Liver (tissue), 3 donors: ENCODE measurements at regions not wholly inside any gene's neighbourhood (a gene's known extent, or its start where the extent isn't known, plus 50 kb on each side); places are given as distances from the start of the nearest gene placed in this dataset.

Experiments used
- CTCF ChIP-seq: fragments of 150-350 bp; IDR thresholded peaks from 2 replicates; pipeline ENCODE4 v1.5.1; 2017; ENCODE audit warnings: improper control_type of control experiment, low read depth, low read length; ENCODE audit not compliant: missing input control
- EGR1 ChIP-seq, 2 donors: IDR thresholded peaks; 2 replicates each; pipeline ENCODE4 v1.6.1; 2016 to 2018; ENCODE audit warnings: antibody characterized with exemption in 2 of 2, low read depth in 2 of 2
- FOXA2 ChIP-seq: IDR thresholded peaks from 2 replicates; pipeline ENCODE4 v1.6.1; 2016; ENCODE audit warnings: antibody characterized with exemption
- GABPA ChIP-seq, 2 donors: IDR thresholded peaks in 1 of 2; conservative IDR thresholded peaks in 1 of 2; 2 replicates each; pipeline ENCODE4 v1.6.1; 2016; ENCODE audit warnings: antibody characterized with exemption in 2 of 2, mild to moderate bottlenecking in 1 of 2, moderate library complexity in 1 of 2
- HNF4G ChIP-seq: IDR thresholded peaks from 2 replicates; pipeline ENCODE4 v1.6.1; 2016; ENCODE audit warnings: antibody characterized with exemption
- JUND ChIP-seq, 2 donors: IDR thresholded peaks; 2 replicates each; pipeline ENCODE4 v1.6.1; 2016; ENCODE audit warnings: antibody characterized with exemption in 2 of 2
- RAD21 ChIP-seq, 2 donors: IDR thresholded peaks; 2 replicates each; pipeline ENCODE4 v1.6.1; 2016; ENCODE audit warnings: antibody characterized with exemption in 2 of 2, mild to moderate bottlenecking in 2 of 2
- REST ChIP-seq: IDR thresholded peaks from 2 replicates; pipeline ENCODE4 v1.6.1; 2016; ENCODE audit warnings: antibody characterized with exemption, mild to moderate bottlenecking
- TAF1 ChIP-seq: conservative IDR thresholded peaks from 2 replicates; pipeline ENCODE4 v1.6.1; 2016; ENCODE audit warnings: antibody characterized with exemption, mild to moderate bottlenecking
- YY1 ChIP-seq: IDR thresholded peaks from 2 replicates; pipeline ENCODE4 v1.6.1; 2016; ENCODE audit warnings: antibody characterized with exemption, mild to moderate bottlenecking
- TF ChIP-seq, protein P1 (sequence below): IDR thresholded peaks from 2 replicates; pipeline ENCODE4 v1.6.1; 2016; ENCODE audit warnings: antibody characterized with exemption
- TF ChIP-seq, protein P2 (sequence below): IDR thresholded peaks from 2 replicates; pipeline ENCODE4 v1.6.1; 2016; ENCODE audit warnings: antibody characterized with exemption
- TF ChIP-seq, protein P3 (sequence below): IDR thresholded peaks from 2 replicates; pipeline ENCODE4 v1.6.1; 2016; ENCODE audit warnings: antibody characterized with exemption
- donor health status: healthy.
- donor health status: healthy.

DNA sequence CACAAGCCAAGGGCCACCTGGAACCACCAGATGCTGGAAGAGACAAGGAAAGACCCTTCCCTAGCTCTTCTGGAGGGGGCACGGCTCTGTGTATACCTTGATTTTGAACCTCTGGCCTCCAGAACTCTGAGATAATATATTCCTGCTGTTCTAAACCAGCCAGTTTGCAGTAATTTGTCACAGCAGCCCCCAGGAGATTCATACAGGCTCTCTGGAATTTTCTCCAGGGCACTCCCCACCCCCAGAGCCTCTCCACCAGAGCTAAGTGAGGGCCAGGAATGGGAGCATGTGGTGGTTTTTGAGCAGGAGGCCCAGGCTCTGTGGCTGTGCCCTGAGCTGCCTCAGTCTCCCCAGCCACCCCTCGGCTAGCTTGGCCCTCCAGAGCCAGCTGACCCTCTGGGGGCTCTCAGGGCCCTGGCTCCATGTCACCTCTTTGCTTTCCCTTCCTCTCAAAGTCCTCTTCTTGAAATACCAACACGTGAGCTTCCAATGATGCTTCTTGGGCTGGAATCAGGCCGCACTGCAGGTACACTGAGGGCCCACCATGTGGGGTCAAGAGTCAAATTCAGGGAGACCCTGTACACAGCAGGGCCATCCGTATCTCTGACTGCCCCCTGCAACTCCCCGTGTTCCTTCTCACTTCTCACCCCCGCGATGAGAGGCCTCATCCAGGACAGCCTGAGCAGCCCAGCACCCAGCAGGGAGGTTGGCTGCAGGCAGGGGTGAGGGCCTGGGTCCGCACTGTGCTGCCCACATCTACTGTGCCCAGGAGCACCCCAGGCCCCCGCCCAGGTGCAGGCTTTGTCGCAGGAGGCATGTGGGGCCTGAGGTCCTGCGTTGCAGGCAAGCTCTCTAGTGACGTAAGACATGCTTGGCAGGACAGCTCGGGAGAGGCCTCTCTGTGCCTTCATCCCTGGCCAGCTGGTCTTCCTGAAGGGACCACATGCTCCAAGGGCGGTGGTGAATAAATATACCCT, 155.5 kb downstream of the ANKRD60 start:
- no peak for TF ChIP-seq CTCF
- TF ChIP-seq REST = no peak
- no peak for TF ChIP-seq GABPA (IDR thresholded peaks at IDR 0.05 in 1 of 2, conservative IDR thresholded peaks at IDR 0.05 in 1 of 2)
- no peak for TF ChIP-seq JUND (IDR thresholded peaks at IDR 0.05)
- no peak for TF ChIP-seq TAF1
- no peak for TF ChIP-seq EGR1 (IDR thresholded peaks at IDR 0.05; ENCODE audit: low read depth in 2 of 2)
- TF ChIP-seq RAD21 (IDR thresholded peaks at IDR 0.05) = no peak
- TF ChIP-seq, protein P1, sequence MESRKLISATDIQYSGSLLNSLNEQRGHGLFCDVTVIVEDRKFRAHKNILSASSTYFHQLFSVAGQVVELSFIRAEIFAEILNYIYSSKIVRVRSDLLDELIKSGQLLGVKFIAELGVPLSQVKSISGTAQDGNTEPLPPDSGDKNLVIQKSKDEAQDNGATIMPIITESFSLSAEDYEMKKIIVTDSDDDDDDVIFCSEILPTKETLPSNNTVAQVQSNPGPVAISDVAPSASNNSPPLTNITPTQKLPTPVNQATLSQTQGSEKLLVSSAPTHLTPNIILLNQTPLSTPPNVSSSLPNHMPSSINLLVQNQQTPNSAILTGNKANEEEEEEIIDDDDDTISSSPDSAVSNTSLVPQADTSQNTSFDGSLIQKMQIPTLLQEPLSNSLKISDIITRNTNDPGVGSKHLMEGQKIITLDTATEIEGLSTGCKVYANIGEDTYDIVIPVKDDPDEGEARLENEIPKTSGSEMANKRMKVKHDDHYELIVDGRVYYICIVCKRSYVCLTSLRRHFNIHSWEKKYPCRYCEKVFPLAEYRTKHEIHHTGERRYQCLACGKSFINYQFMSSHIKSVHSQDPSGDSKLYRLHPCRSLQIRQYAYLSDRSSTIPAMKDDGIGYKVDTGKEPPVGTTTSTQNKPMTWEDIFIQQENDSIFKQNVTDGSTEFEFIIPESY = no peak
- no peak for TF ChIP-seq YY1
- TF ChIP-seq FOXA2 = no peak
- TF ChIP-seq, protein P2, sequence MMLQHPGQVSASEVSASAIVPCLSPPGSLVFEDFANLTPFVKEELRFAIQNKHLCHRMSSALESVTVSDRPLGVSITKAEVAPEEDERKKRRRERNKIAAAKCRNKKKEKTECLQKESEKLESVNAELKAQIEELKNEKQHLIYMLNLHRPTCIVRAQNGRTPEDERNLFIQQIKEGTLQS = no peak
- no peak for TF ChIP-seq HNF4G
- TF ChIP-seq, protein P3, sequence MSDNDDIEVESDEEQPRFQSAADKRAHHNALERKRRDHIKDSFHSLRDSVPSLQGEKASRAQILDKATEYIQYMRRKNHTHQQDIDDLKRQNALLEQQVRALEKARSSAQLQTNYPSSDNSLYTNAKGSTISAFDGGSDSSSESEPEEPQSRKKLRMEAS = no peak
